Activated CD8-positive, alpha-beta memory T cell treated with anti-CD3 and anti-CD28 coated beads, Interleukin-2, amount 50 U/mL, for 24 hours (primary cell): ENCODE measurements at regions not wholly inside any gene's neighbourhood (a gene's known extent, or its start where the extent isn't known, plus 50 kb on each side); places are given as distances from the start of the nearest gene placed in this dataset.
"Not testable (repeated sequence)": the region's sequence is repeated elsewhere in the genome, so short reads cannot be mapped to it uniquely, and the experiment has no call there.

Experiments used
- DNase-seq: peaks from one replicate; pipeline ENCODE4 v3.0.0-alpha.2; 2020; ENCODE audit errors: extremely low read depth

DNA sequence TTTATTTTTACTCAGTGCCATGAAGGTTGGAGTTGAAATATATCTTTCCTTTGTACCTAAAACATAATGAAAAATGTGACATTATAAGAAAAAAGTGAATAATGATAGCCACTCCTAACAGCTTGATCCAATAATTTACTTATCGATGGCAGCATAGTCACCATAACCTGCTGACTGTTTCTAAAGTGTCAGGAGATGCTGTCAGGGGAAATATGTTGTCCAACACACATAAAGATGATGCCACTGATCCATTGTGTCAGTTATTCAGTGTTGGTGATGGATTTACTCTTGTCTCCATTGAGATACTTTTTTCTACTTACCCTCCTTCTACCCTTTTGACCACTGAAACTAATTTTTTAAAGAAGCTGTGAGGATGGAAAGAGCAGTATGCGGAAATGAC is 1006.9 kb upstream of the TMEFF2 start:
- DNase-seq: no peak

- DNase-seq: no peak
Observed at GRCh38 chr2:193199322-193199721, 1004.6 kb upstream of the TMEFF2 start.

DNA sequence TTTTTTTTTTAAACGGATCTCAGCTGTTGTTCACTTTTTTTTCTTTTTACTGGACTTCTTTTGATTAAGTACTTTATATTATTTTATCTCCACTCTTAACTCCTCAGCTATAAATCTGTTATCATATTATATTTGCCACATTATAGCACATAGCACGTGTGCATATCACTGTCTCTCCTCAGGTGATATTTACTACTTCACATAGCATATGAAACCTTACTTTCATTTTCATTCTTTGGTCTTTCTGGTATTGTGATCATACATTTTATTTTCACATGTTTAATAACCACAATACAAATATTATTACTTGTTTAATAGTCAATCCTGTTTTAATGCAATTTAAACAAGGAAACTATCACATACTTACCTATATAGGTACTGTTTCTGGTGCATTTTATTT is 993.1 kb upstream of the TMEFF2 start:
- DNase-seq: no peak

GRCh38 chr2:193170981-193171380 is 976.2 kb upstream of the TMEFF2 start:
- DNase-seq: not testable (repeated sequence)

GRCh38 chr2:193156480-193156879 is 961.7 kb upstream of the TMEFF2 start:
- DNase-seq: no peak

GRCh38 chr2:193154076-193154475 is 959.3 kb upstream of the TMEFF2 start:
- DNase-seq: no peak

- DNase-seq: no peak
Observed at GRCh38 chr2:193153576-193153975, 958.8 kb upstream of the TMEFF2 start.

DNA sequence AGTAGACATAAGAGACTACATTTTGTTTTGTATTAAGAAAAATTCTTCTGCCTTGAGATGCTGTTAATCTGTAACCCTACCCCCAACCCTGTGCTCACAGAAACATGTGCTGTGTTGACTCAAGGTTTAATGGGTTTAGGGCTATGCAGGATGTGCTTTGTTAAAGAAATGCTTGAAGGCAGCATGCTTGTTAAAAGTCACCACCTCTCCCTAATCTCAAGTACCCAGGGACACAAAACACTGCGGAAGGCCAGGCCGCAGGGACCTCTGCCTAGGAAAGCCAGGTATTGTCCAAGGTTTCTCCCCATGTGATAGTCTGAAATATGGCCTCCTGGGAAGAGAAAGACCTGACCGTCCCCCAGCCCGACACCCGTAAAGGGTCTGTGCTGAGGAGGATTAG is 947.7 kb upstream of the TMEFF2 start:
- not testable (repeated sequence) for DNase-seq

DNA sequence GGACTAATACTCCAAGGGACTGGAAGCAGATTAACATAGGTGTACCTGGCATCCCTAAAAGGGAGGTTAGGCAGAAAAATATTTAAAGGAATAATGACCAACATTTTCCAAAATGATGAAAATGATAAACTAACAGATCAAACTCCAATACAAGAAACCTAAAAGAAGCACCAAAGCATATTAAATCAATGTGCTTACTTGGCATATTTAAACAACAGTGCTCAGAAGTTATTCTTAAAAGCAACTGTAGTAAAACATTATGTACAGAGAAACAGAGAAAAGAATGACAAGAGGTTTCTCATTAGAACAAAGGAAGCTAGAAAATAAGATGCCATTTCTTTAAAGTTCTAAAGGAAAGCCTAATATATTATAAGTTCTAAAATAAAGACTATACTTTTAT is 947.3 kb upstream of the TMEFF2 start:
- no peak for DNase-seq

DNA sequence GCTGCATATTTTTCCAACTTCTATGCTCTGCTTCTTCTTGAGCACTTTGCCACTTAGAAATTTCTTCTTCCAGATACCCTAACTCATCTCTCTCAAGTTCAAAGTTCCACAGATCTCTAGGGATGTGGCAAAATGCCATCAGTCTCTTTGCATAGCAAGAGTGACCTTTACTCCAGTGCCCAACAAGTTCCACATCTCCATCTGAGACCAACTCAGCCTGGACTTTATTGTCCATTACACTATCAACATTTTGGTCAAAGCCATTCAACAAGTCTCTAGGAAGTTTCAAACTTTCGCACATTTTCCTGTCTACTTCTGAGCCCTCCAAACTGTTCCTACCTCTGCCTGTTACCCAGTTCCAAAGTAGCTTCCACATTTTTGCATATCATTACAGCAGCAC is 946.2 kb upstream of the TMEFF2 start:
- not testable (repeated sequence) for DNase-seq

DNA sequence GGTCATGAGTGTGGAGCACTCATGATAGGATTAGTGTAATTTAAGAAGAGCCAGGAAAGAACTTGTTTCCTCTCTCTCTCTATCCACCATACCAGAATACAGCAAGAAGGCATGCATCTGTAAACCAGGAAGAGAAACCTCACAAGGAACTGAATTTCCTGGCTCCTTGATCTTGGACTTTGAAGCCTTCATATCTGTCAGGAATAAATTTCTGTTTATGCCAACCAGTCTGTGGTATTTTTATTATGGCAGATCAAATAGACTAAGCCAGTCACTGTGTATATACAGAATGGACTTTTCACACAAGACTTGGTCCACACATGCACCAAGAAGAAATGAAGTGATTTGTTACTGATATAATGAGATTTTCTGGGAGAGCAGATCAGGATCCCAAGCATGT is 930.1 kb upstream of the TMEFF2 start:
- DNase-seq: no peak

DNA sequence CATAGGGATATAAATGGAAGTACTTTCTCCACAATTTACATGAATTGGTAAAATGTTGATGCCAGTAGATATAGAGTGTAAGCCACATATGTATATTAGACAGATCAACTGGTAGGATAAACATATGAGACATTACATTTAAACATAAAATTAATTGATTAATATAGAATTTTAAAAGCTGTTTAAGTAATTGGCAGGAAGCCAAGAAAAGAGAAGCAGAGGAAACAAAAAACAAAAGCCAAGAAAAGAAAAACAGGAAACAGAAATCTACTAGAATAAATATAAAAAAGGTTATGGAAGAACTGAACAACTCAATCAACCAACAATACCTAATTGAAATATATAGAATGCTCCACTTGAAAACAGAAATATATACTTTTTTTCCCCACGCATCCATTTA is 920.1 kb upstream of the TMEFF2 start:
- no peak for DNase-seq

DNA sequence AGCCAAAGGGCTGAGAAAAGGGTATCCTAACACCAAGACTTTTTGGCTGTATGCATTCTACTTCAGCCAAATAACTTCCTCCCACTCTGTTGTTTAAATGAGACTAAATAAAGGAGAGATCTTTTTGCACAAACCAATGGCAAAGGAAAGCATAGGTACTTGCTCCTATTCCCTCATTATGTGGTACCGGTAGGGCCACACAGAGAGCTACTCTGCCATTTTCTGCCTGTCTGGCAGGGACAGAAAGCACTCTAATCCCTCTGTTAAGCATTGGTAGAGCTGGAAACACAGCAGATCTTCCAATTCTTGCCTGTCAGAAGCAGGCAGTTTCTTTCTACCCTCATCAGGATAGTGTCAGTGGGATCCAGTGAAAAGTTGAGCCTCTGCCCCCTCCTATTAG is 918.3 kb upstream of the TMEFF2 start:
- no peak for DNase-seq

- no peak for DNase-seq
Observed at GRCh38 chr2:193103064-193103463, 908.3 kb upstream of the TMEFF2 start.

DNA sequence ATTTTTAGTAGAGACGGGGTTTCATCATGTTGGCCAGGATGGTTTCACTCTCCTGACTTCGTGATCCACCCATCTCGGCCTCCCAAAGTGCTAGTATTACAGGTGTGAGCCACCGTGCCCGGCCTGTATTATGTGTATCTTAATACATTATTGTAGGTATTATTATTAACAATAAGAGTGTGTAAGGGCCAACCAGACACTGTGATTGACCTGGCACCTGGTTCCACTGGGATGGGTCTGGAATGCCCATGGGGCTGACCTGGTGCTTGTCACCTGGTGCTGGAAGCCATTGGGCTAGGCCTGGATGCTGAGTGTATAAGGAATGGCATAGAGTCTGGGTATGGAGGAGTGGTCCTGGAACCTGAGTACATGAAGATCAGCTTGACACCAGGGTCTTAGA is 906.9 kb upstream of the TMEFF2 start:
- DNase-seq: no peak

DNA sequence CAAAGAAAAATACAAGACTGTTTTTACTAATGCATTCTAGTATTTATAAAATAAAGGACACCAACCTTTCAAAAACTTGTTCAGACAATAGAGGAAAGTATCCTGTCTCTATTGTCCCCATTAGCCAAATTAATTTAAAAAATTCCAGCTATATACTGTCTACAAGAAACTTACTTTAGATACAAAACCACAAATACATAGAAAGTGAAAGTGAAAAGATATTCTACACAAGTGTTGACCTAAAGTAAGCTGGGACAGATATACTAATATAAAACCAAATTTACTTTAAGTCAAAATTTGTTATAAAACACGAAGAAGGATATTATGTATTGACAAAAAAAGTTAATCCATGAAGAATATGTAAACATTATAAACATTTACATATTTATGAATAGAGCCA is 893.3 kb upstream of the TMEFF2 start:
- no peak for DNase-seq

GRCh38 chr2:193076995-193077394 is 882.3 kb upstream of the TMEFF2 start:
- no peak for DNase-seq

GRCh38 chr2:193074933-193075332 is 880.2 kb upstream of the TMEFF2 start:
- no peak for DNase-seq

DNA sequence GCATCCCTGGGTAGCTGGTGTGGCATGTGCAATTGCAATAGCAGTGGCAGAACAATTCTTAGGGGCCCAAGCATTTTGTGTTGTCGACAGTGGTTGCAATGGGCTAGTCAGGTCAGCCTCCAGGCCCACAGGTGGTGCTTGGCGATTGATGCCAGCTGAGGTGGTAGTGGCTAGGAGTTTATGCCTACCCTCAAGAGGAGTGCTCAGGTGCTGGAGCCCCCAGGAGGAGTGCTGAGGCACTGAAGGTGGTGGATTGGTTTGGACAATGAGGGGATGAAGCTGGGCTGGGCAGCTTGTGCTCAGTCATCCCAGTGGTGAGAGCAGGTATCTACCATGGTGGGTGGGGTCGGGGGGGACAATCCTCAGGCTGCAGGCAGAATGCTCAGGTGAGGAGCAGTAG is 877.9 kb upstream of the TMEFF2 start:
- DNase-seq: no peak

- DNase-seq: not testable (repeated sequence)
Observed at GRCh38 chr2:193025556-193025955, 830.8 kb upstream of the TMEFF2 start.

- DNase-seq: no peak
Observed at GRCh38 chr2:193024791-193025190, 830.1 kb upstream of the TMEFF2 start.

DNA sequence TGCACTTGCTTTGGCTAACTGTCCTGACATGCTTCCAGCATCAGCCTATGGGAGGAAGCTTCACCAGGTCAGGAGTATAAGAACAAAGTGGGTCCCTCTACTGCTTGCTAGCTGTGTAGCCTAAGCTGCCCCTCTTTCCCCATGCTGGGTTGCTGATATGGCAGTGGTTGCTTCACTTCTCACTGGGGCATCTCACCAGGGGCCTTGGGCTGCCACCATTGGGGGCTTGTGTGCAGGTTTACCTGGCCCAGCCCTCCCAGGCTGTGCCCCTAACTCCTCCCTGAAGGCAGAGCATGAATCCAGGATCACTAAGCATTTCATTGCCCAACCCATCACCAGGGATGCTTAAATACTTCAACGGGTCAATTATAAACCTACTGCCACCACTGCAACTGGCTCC is 817.1 kb upstream of the TMEFF2 start:
- DNase-seq: no peak

DNA sequence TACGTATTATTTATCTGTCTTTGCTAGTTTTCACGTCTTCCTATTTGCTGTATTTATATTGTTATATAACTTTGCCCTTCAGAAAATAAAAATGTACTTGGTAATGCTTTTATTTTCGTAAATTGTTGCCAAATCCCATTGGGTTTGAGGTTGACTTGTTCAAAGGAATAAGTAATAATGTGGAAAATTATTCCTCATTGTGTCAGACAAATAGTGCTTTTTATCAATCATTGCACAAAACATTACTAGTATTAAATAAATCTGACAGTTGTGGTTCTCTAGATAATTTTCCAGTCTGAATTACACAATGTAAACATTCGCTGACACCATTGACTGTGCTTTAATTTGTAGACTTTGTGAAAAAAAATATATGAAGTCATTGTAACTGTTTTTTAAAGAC is 798.3 kb upstream of the TMEFF2 start:
- no peak for DNase-seq

- DNase-seq: no peak
Observed at GRCh38 chr2:192983173-192983572, 788.4 kb upstream of the TMEFF2 start.

- no peak for DNase-seq
Observed at GRCh38 chr2:192978395-192978794, 783.7 kb upstream of the TMEFF2 start.
